Adrenal gland (tissue), 5 donors: ENCODE measurements at regions not wholly inside any gene's neighbourhood (a gene's known extent, or its start where the extent isn't known, plus 50 kb on each side); places are given as distances from the start of the nearest gene placed in this dataset.
"Not testable (repeated sequence)": the region's sequence is repeated elsewhere in the genome, so short reads cannot be mapped to it uniquely, and the experiment has no call there.

Experiments used
- POLR2A ChIP-seq, 2 donors: fragments of 450-650 bp; IDR thresholded peaks; one replicate each; pipeline ENCODE4 v1.6.1; 2017; ENCODE audit warnings: antibody characterized with exemption in 2 of 2, mild to moderate bottlenecking in 2 of 2, moderate library complexity in 1 of 2
- TF ChIP-seq, protein P1 (sequence below), 6 experiments: fragments of 450-650 bp in 4 of 6; fragments of 200-600 bp in 2 of 6; sonication (generic) in 1 of 6; IDR thresholded peaks; 1 replicate in 5 of 6; 2 replicates in 1 of 6; pipeline versions ENCODE4 v1.5.1 to v1.8.0; 2016 to 2021; ENCODE audit warnings: antibody characterized with exemption in 6 of 6, mild to moderate bottlenecking in 2 of 6, moderate library complexity in 1 of 6
- donor health status: DM: no; HTN: no; CAD: no.

GRCh38 chr5:106979178-106979577, 691.6 kb downstream of the EFNA5 start:
- TF ChIP-seq, protein P1, sequence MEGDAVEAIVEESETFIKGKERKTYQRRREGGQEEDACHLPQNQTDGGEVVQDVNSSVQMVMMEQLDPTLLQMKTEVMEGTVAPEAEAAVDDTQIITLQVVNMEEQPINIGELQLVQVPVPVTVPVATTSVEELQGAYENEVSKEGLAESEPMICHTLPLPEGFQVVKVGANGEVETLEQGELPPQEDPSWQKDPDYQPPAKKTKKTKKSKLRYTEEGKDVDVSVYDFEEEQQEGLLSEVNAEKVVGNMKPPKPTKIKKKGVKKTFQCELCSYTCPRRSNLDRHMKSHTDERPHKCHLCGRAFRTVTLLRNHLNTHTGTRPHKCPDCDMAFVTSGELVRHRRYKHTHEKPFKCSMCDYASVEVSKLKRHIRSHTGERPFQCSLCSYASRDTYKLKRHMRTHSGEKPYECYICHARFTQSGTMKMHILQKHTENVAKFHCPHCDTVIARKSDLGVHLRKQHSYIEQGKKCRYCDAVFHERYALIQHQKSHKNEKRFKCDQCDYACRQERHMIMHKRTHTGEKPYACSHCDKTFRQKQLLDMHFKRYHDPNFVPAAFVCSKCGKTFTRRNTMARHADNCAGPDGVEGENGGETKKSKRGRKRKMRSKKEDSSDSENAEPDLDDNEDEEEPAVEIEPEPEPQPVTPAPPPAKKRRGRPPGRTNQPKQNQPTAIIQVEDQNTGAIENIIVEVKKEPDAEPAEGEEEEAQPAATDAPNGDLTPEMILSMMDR (IDR thresholded peaks at IDR 0.05): not testable (repeated sequence)
- not testable (repeated sequence) for TF ChIP-seq POLR2A (IDR thresholded peaks at IDR 0.05)
